Liver (tissue), 3 donors: ENCODE measurements at regions not wholly inside any gene's neighbourhood (a gene's known extent, or its start where the extent isn't known, plus 50 kb on each side); places are given as distances from the start of the nearest gene placed in this dataset.

Experiments used
- EGR1 ChIP-seq, 2 donors: IDR thresholded peaks; 2 replicates each; pipeline ENCODE4 v1.6.1; 2016 to 2018; ENCODE audit warnings: antibody characterized with exemption in 2 of 2, low read depth in 2 of 2
- HNF4A ChIP-seq, 2 donors: conservative IDR thresholded peaks; 2 replicates each; pipeline ENCODE4 v1.6.1; 2016; ENCODE audit warnings: antibody characterized with exemption in 2 of 2, mild to moderate bottlenecking in 2 of 2
- JUND ChIP-seq, 2 donors: IDR thresholded peaks; 2 replicates each; pipeline ENCODE4 v1.6.1; 2016; ENCODE audit warnings: antibody characterized with exemption in 2 of 2
- MAX ChIP-seq: IDR thresholded peaks from 2 replicates; pipeline ENCODE4 v1.6.1; 2016; ENCODE audit warnings: antibody characterized with exemption
- TAF1 ChIP-seq: conservative IDR thresholded peaks from 2 replicates; pipeline ENCODE4 v1.6.1; 2016; ENCODE audit warnings: antibody characterized with exemption, mild to moderate bottlenecking
- YY1 ChIP-seq: IDR thresholded peaks from 2 replicates; pipeline ENCODE4 v1.6.1; 2016; ENCODE audit warnings: antibody characterized with exemption, mild to moderate bottlenecking
- TF ChIP-seq, protein P1 (sequence below): fragments of 150-350 bp; IDR thresholded peaks from 2 replicates; pipeline ENCODE4 v1.5.1; 2017; ENCODE audit warnings: improper control_type of control experiment, low read depth, low read length; ENCODE audit not compliant: missing input control
- TF ChIP-seq, protein P2 (sequence below): IDR thresholded peaks from 2 replicates; pipeline ENCODE4 v1.6.1; 2016; ENCODE audit warnings: antibody characterized with exemption
- TF ChIP-seq, protein P3 (sequence below): IDR thresholded peaks from 2 replicates; pipeline ENCODE4 v1.6.1; 2016; ENCODE audit warnings: antibody characterized with exemption
- donor health status: healthy.
- donor health status: healthy.

- TF ChIP-seq, protein P1, sequence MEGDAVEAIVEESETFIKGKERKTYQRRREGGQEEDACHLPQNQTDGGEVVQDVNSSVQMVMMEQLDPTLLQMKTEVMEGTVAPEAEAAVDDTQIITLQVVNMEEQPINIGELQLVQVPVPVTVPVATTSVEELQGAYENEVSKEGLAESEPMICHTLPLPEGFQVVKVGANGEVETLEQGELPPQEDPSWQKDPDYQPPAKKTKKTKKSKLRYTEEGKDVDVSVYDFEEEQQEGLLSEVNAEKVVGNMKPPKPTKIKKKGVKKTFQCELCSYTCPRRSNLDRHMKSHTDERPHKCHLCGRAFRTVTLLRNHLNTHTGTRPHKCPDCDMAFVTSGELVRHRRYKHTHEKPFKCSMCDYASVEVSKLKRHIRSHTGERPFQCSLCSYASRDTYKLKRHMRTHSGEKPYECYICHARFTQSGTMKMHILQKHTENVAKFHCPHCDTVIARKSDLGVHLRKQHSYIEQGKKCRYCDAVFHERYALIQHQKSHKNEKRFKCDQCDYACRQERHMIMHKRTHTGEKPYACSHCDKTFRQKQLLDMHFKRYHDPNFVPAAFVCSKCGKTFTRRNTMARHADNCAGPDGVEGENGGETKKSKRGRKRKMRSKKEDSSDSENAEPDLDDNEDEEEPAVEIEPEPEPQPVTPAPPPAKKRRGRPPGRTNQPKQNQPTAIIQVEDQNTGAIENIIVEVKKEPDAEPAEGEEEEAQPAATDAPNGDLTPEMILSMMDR: no peak
- no peak for TF ChIP-seq HNF4A (conservative IDR thresholded peaks at IDR 0.05)
- TF ChIP-seq MAX: no peak
- TF ChIP-seq, protein P2, sequence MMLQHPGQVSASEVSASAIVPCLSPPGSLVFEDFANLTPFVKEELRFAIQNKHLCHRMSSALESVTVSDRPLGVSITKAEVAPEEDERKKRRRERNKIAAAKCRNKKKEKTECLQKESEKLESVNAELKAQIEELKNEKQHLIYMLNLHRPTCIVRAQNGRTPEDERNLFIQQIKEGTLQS: no peak
- no peak for TF ChIP-seq TAF1
- no peak for TF ChIP-seq EGR1 (IDR thresholded peaks at IDR 0.05; ENCODE audit: low read depth in 2 of 2)
- no peak for TF ChIP-seq JUND (IDR thresholded peaks at IDR 0.05)
- TF ChIP-seq, protein P3, sequence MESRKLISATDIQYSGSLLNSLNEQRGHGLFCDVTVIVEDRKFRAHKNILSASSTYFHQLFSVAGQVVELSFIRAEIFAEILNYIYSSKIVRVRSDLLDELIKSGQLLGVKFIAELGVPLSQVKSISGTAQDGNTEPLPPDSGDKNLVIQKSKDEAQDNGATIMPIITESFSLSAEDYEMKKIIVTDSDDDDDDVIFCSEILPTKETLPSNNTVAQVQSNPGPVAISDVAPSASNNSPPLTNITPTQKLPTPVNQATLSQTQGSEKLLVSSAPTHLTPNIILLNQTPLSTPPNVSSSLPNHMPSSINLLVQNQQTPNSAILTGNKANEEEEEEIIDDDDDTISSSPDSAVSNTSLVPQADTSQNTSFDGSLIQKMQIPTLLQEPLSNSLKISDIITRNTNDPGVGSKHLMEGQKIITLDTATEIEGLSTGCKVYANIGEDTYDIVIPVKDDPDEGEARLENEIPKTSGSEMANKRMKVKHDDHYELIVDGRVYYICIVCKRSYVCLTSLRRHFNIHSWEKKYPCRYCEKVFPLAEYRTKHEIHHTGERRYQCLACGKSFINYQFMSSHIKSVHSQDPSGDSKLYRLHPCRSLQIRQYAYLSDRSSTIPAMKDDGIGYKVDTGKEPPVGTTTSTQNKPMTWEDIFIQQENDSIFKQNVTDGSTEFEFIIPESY: no peak
- no peak for TF ChIP-seq YY1
Measured at GRCh38 chr1:220342853-220343252, 70.6 kb upstream of the RAB3GAP2 start.
